ENCODE measurements at regions not wholly inside any gene's neighbourhood (a gene's known extent, or its start where the extent isn't known, plus 50 kb on each side); places are given as distances from the start of the nearest gene placed in this dataset.

DNA sequence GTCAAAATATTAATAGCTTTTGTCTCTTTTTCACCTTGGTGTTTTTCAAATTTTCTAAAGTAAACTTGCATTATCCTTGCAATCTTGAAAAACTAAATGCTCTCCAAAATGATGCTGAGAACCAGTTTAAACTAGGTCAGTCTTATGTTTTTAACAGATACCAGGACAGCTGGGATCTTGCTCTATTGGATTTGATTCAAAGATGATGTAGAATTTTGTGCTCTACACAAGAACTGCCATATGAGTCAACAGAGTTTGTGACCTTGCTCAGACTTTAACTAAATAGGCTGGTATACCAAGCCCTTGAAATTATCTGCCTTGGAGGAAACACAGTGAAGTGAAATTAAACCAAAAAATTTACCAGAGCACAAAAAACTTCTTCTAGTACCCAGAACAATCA, 991.1 kb downstream of the STPG2 start:
- H3K4me1 Mint-ChIP-seq = no peaks in the 10 kb centered on the region
- Histone ChIP-seq H2AFZ (ENCODE audit: insufficient read depth, low read depth, low read length, poor library complexity, severe bottlenecking) (no peak overlapping the region), H4K20me1 (ENCODE audit: control insufficient read depth, insufficient read depth, low read length, poor library complexity, severe bottlenecking) (no peaks in the 10 kb centered on the region), H3K27me3 (replicated peaks in 1 of 4; ENCODE audit: control extremely low read depth in 1 of 4, control insufficient read depth in 3 of 4, insufficient read depth in 4 of 4, low read length in 3 of 4) (no peaks in the 10 kb centered on the region), H3K4me3 (ENCODE audit: control extremely low read depth in 1 of 5, extremely low read depth in 1 of 5, insufficient read depth in 1 of 5, low read depth in 2 of 5, low read length in 4 of 5) (no peak overlapping the region), H3K27ac (ENCODE audit: low read length in 2 of 2) (no peak overlapping the region), H3K36me3 (replicated peaks in 1 of 2; ENCODE audit: control extremely low read depth in 1 of 2, control insufficient read depth in 1 of 2, extremely low read depth in 1 of 2, insufficient read depth in 2 of 2, low read length in 1 of 2) (no peaks in the 10 kb centered on the region), H3K4me1 (ENCODE audit: control insufficient read depth in 2 of 2, insufficient read depth in 2 of 2, low read length in 2 of 2) (no peaks in the 10 kb centered on the region), H3K79me2 (ENCODE audit: control insufficient read depth, insufficient read depth, low read length) (no peaks in the 10 kb centered on the region), H3K9ac (ENCODE audit: low read length) (no peak overlapping the region), H3K4me2 (replicated peaks; ENCODE audit: low read depth, low read length, poor library complexity, severe bottlenecking) (no peak overlapping the region), H3K9me3 (ENCODE audit: control extremely low read depth in 1 of 3, control insufficient read depth in 2 of 3, insufficient read depth in 1 of 3, low read length in 2 of 3) (no peaks in the 10 kb centered on the region)
- H3K27me3 Mint-ChIP-seq = no peaks in the 10 kb centered on the region
- POLR2A ChIA-PET = no interaction called here
- no peak for TF ChIP-seq EZH2 (IDR thresholded peaks at IDR 0.05; ENCODE audit: borderline replicate concordance, insufficient read depth, low read depth, low read length, poor library complexity, severe bottlenecking)
- no peak for TF ChIP-seq CTCF (IDR thresholded peaks at IDR 0.05)
- H3K27ac Mint-ChIP-seq = no peak overlapping the region
- CTCF ChIA-PET = no interaction called here
- DNase-seq (no peak), ATAC-seq (ENCODE audit: low read depth) (no peak)
- no peaks in the 10 kb centered on the region for H3K9me3 Mint-ChIP-seq (ENCODE audit: insufficient read depth)
- intact Hi-C loops (cut with micrococcal nuclease) = no loop called here
- no peak overlapping the region for H3K4me3 Mint-ChIP-seq

DNA sequence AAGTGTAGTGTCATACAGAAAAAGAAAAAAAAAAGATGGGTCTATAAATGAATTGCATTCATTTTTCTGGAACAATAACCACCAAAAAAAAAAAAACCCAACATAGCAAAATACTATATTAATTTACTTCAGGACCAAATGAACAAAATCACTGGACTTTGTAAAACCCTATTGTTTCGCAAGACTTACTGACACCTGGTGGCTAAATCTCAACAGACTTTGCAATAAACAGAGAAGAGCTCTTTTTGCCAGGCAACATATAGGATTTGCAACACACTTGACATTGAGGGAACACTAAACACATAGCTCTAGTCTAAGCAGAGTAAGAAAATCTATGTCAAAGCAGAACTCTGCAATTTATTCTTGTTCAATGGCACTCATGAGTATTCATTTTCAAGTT, 990.2 kb downstream of the STPG2 start:
- H3K27me3 Mint-ChIP-seq = no peaks in the 10 kb centered on the region
- WGBS (ENCODE audit: insufficient coverage) = 100% methylated on average over 1 of the region's 1 CpG

More for the DNA sequence above, 990.2 kb downstream of the STPG2 start:
- Histone ChIP-seq H3K36me3 (replicated peaks in 1 of 2; ENCODE audit: control extremely low read depth in 1 of 2, control insufficient read depth in 1 of 2, extremely low read depth in 1 of 2, insufficient read depth in 2 of 2, low read length in 1 of 2) (no peaks in the 10 kb centered on the region), H3K4me2 (replicated peaks; ENCODE audit: low read depth, low read length, poor library complexity, severe bottlenecking) (no peak overlapping the region), H3K4me1 (ENCODE audit: control insufficient read depth in 2 of 2, insufficient read depth in 2 of 2, low read length in 2 of 2) (no peaks in the 10 kb centered on the region), H3K4me3 (ENCODE audit: control extremely low read depth in 1 of 5, extremely low read depth in 1 of 5, insufficient read depth in 1 of 5, low read depth in 2 of 5, low read length in 4 of 5) (no peak overlapping the region), H3K9me3 (ENCODE audit: control extremely low read depth in 1 of 3, control insufficient read depth in 2 of 3, insufficient read depth in 1 of 3, low read length in 2 of 3) (no peaks in the 10 kb centered on the region), H3K27ac (ENCODE audit: low read length in 2 of 2) (no peak overlapping the region), H3K27me3 (replicated peaks in 1 of 4; ENCODE audit: control extremely low read depth in 1 of 4, control insufficient read depth in 3 of 4, insufficient read depth in 4 of 4, low read length in 3 of 4) (no peaks in the 10 kb centered on the region), H3K79me2 (ENCODE audit: control insufficient read depth, insufficient read depth, low read length) (no peaks in the 10 kb centered on the region), H2AFZ (ENCODE audit: insufficient read depth, low read depth, low read length, poor library complexity, severe bottlenecking) (no peak overlapping the region), H3K9ac (ENCODE audit: low read length) (no peak overlapping the region), H4K20me1 (ENCODE audit: control insufficient read depth, insufficient read depth, low read length, poor library complexity, severe bottlenecking) (no peaks in the 10 kb centered on the region)
- H3K27ac Mint-ChIP-seq = no peak overlapping the region
- no peak for ATAC-seq (ENCODE audit: low read depth)
- TF ChIP-seq CTCF (IDR thresholded peaks at IDR 0.05) = no peak
- no peak for TF ChIP-seq EZH2 (IDR thresholded peaks at IDR 0.05; ENCODE audit: borderline replicate concordance, insufficient read depth, low read depth, low read length, poor library complexity, severe bottlenecking)
- DNase-seq = no peak
- H3K9me3 Mint-ChIP-seq (ENCODE audit: insufficient read depth) = no peaks in the 10 kb centered on the region
- H3K4me3 Mint-ChIP-seq = no peak overlapping the region
- H3K4me1 Mint-ChIP-seq = no peaks in the 10 kb centered on the region
- intact Hi-C loops (cut with micrococcal nuclease) = no loop called here
- ChIA-PET CTCF (interaction anchor here (0.7 kb wide), 1 partner anchor 639 kb away, joined by 4 read pairs; no protein-coding TSS in a partner anchor), POLR2A (no interaction called here)
